Kidney (tissue), 13 donors: ENCODE measurements at regions not wholly inside any gene's neighbourhood (a gene's known extent, or its start where the extent isn't known, plus 50 kb on each side); places are given as distances from the start of the nearest gene placed in this dataset.

Experiments
- DNase-seq, 5 donors: peaks; one replicate each; pipeline ENCODE4 v3.0.0-alpha.2; 2013 to 2020
- FAIRE-seq: peaks from 2 replicates; lab custom pipeline; 2012; peaks lifted over from hg19 to GRCh38; lab: Jason Lieb, UNC
- H3K27ac ChIP-seq, 2 donors: one replicate each; pipeline ENCODE4 v1.7.0; 2013; ENCODE audit warnings: low read depth in 2 of 2, low read length in 2 of 2, inconsistent platforms in 1 of 2
- H3K27me3 ChIP-seq: one replicate; pipeline ENCODE4 v1.7.1; 2013; ENCODE audit warnings: low read length, inconsistent platforms; ENCODE audit not compliant: control insufficient read depth, insufficient read depth
- H3K36me3 ChIP-seq, 3 donors: one replicate each; pipeline versions ENCODE4 v1.7.0 to v1.7.1; 2013; ENCODE audit warnings: low read length in 3 of 3, control low read depth in 1 of 3, inconsistent platforms in 1 of 3; ENCODE audit not compliant: insufficient read depth in 3 of 3, control insufficient read depth in 2 of 3
- H3K4me1 ChIP-seq, 3 donors: one replicate each; pipeline versions ENCODE4 v1.7.0 to v1.7.1; 2013; ENCODE audit warnings: low read length in 3 of 3, inconsistent platforms in 1 of 3, low read depth in 1 of 3; ENCODE audit not compliant: control insufficient read depth in 2 of 3, insufficient read depth in 2 of 3
- H3K4me3 ChIP-seq, 3 donors: one replicate each; pipeline versions ENCODE4 v1.7.0 to v1.8.1; 2013; ENCODE audit warnings: low read length in 3 of 3, control low read depth in 1 of 3, inconsistent platforms in 1 of 3
- H3K9ac ChIP-seq, 3 donors: one replicate each; pipeline versions ENCODE4 v1.7.0 to v1.7.1; 2013; ENCODE audit warnings: low read length in 3 of 3, control low read depth in 1 of 3, inconsistent platforms in 1 of 3
- H3K9me3 ChIP-seq, 3 donors: one replicate each; pipeline versions ENCODE4 v1.7.0 to v1.7.1; 2013; ENCODE audit warnings: low read length in 3 of 3, control low read depth in 1 of 3, inconsistent platforms in 1 of 3; ENCODE audit not compliant: control insufficient read depth in 2 of 3, insufficient read depth in 1 of 3
- intact Hi-C: fragments of 100-400 bp; cut with DNase I; formaldehyde crosslinking; loops from one replicate; pipeline ENCODE4 v1.11.1; 2022
- TF ChIP-seq, protein P1 (sequence below): IDR thresholded peaks from 3 replicates; pipeline ENCODE4 v1.5.1; 2012; ENCODE audit warnings: mild to moderate bottlenecking, moderate library complexity, borderline replicate concordance; ENCODE audit not compliant: insufficient read depth; ENCODE audit errors: extremely low read depth
- donor health status: control.
- donor health status: control.
- donor health status: control.
- donor health status: control.
- donor health status: control.
- donor health status: DM: yes; HTN: yes; CAD: no.
- donor health status: Normal renal cell carcinoma (clear cell type).

DNA sequence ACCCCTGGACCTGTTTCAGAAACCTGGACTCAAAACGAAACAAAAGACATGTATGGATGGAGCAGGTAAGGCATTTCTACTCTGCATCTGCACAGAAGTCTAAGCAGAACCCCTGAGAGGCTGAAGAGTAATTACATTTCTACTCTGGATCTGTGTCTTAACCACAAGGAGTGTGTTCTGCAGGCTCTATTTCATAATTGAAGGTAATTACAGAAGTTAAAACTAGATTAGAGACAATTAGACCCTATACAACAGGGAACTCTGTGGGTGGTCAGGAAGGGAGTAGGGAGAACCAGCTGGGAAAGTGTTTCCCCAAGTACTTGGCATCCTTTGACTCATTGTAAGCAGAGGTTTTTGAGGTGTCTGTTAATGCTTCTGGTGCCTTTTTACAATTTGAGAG is 69.8 kb downstream of the IGSF1 start:
- Histone ChIP-seq H3K9me3 (no peaks in the 10 kb centered on the region), H3K27ac (no peak overlapping the region), H3K36me3 (no peaks in the 10 kb centered on the region), H3K4me3 (no peak overlapping the region), H3K4me1 (no peaks in the 10 kb centered on the region), H3K27me3 (no peaks in the 10 kb centered on the region), H3K9ac (no peak overlapping the region)
- no peak for DNase-seq
- no peak for FAIRE-seq
- TF ChIP-seq, protein P1, sequence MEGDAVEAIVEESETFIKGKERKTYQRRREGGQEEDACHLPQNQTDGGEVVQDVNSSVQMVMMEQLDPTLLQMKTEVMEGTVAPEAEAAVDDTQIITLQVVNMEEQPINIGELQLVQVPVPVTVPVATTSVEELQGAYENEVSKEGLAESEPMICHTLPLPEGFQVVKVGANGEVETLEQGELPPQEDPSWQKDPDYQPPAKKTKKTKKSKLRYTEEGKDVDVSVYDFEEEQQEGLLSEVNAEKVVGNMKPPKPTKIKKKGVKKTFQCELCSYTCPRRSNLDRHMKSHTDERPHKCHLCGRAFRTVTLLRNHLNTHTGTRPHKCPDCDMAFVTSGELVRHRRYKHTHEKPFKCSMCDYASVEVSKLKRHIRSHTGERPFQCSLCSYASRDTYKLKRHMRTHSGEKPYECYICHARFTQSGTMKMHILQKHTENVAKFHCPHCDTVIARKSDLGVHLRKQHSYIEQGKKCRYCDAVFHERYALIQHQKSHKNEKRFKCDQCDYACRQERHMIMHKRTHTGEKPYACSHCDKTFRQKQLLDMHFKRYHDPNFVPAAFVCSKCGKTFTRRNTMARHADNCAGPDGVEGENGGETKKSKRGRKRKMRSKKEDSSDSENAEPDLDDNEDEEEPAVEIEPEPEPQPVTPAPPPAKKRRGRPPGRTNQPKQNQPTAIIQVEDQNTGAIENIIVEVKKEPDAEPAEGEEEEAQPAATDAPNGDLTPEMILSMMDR = no peak
- intact Hi-C loops = no loop called here

- Histone ChIP-seq H3K9ac (no peak overlapping the region), H3K27me3 (peaks cover 3% of the 10 kb centered on the region), H3K4me3 (no peak overlapping the region), H3K27ac (no peak overlapping the region), H3K9me3 (no peaks in the 10 kb centered on the region), H3K36me3 (no peaks in the 10 kb centered on the region), H3K4me1 (no peaks in the 10 kb centered on the region)
- intact Hi-C loops = no loop called here
- FAIRE-seq = no peak
- TF ChIP-seq, protein P1 = no peak
- DNase-seq = no peak
Measured at GRCh38 chrX:131217989-131218388, 71.1 kb downstream of the IGSF1 start.

DNA sequence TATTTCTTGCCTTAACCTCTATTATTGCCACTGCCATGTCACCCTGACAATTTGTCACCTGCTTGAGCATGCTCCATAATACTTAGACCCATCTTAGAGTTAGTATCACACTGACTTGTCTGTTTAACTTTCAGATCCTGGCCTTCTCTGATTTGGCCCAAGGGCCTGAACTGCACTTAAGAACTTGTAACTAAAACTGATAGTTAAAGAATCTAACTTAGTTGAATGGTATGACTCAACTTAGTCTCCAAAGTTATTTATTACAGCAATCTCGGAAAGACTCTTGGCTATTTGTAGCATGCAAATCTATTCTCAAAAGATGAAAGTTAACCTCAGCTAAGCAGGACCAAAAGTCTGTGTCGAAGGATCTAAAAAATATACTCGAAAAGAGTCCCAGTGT is 72.3 kb downstream of the IGSF1 start:
- TF ChIP-seq, protein P1 = no peak
- Histone ChIP-seq H3K9ac (no peak overlapping the region), H3K9me3 (no peaks in the 10 kb centered on the region), H3K27ac (no peak overlapping the region), H3K4me3 (no peak overlapping the region), H3K36me3 (no peaks in the 10 kb centered on the region), H3K4me1 (no peaks in the 10 kb centered on the region), H3K27me3 (peaks cover 8% of the 10 kb centered on the region)
- no peak for FAIRE-seq
- intact Hi-C loops = no loop called here
- no peak for DNase-seq

GRCh38 chrX:131213400-131213799 is 75.7 kb downstream of the IGSF1 start:
- peaks cover 8% of the 10 kb centered on the region for H3K27me3 ChIP-seq
- no peak overlapping the region for H3K4me3 ChIP-seq
- no peak overlapping the region for H3K27ac ChIP-seq
- FAIRE-seq (no peak), DNase-seq (no peak)
- intact Hi-C loops = no loop called here
- H3K9ac ChIP-seq = no peak overlapping the region
- H3K9me3 ChIP-seq = no peaks in the 10 kb centered on the region
- no peaks in the 10 kb centered on the region for H3K4me1 ChIP-seq
- H3K36me3 ChIP-seq = no peaks in the 10 kb centered on the region
- TF ChIP-seq, protein P1 = no peak
